Nephron progenitor cell (in vitro differentiated cells): ENCODE measurements at regions not wholly inside any gene's neighbourhood (a gene's known extent, or its start where the extent isn't known, plus 50 kb on each side); places are given as distances from the start of the nearest gene placed in this dataset.
"Not testable (repeated sequence)": the region's sequence is repeated elsewhere in the genome, so short reads cannot be mapped to it uniquely, and the experiment has no call there.

Experiments
- DNase-seq: peaks from one replicate; pipeline ENCODE4 v3.0.0; 2021
- H3K27ac Mint-ChIP-seq: 2 replicates; pipeline ENCODE4 v1.8.0; 2021; ENCODE audit warnings: mild to moderate bottlenecking, moderate library complexity, mixed read lengths
- H3K27me3 Mint-ChIP-seq: 2 replicates; pipeline ENCODE4 v1.8.0; 2021; ENCODE audit warnings: mild to moderate bottlenecking, low read depth, mixed read lengths; ENCODE audit not compliant: poor library complexity
- H3K36me3 Mint-ChIP-seq: 2 replicates; pipeline ENCODE4 v1.8.0; 2021; ENCODE audit warnings: low read depth, mixed read lengths
- H3K4me1 Mint-ChIP-seq: 2 replicates; pipeline ENCODE4 v1.8.0; 2021; ENCODE audit warnings: mixed read lengths
- H3K4me3 Mint-ChIP-seq: 2 replicates; pipeline ENCODE4 v1.8.0; 2021; ENCODE audit warnings: mild to moderate bottlenecking, moderate library complexity, mixed read lengths
- H3K9me3 Mint-ChIP-seq: 2 replicates; pipeline ENCODE4 v1.8.0; 2021; ENCODE audit warnings: mild to moderate bottlenecking, moderate library complexity, mixed read lengths
- CTCF ChIP-seq: fragments of 200-600 bp; sonication (generic); IDR thresholded peaks from 2 replicates; pipeline ENCODE4 v1.5.0; 2021; ENCODE audit warnings: antibody characterized with exemption

- no peaks in the 10 kb centered on the region for H3K36me3 Mint-ChIP-seq
- H3K27ac Mint-ChIP-seq: no peak overlapping the region
- no peak for TF ChIP-seq CTCF
- no peak overlapping the region for H3K4me3 Mint-ChIP-seq
- peaks cover 58% of the 10 kb centered on the region for H3K9me3 Mint-ChIP-seq
- peaks cover 9% of the 10 kb centered on the region for H3K27me3 Mint-ChIP-seq
- H3K4me1 Mint-ChIP-seq: no peaks in the 10 kb centered on the region
- no peak for DNase-seq
These were observed 145.7 kb downstream of the VSIG4 start for GRCh38 chrX:65894133-65894532.

GRCh38 chrX:65891817-65892216, 148.1 kb downstream of the VSIG4 start:
- not testable (repeated sequence) for DNase-seq
- peaks cover 52% of the 10 kb centered on the region for H3K9me3 Mint-ChIP-seq

GRCh38 chrX:65888150-65888549, 151.7 kb downstream of the VSIG4 start:
- not testable (repeated sequence) for DNase-seq, H3K27me3 Mint-ChIP-seq, H3K4me3 Mint-ChIP-seq, H3K4me1 Mint-ChIP-seq, H3K36me3 Mint-ChIP-seq, H3K27ac Mint-ChIP-seq
- peaks cover 53% of the 10 kb centered on the region for H3K9me3 Mint-ChIP-seq

More at GRCh38 chrX:65891817-65892216, 148.1 kb downstream of the VSIG4 start:
- H3K36me3 Mint-ChIP-seq, H3K27me3 Mint-ChIP-seq, H3K4me1 Mint-ChIP-seq, H3K4me3 Mint-ChIP-seq, H3K27ac Mint-ChIP-seq: not testable (repeated sequence)

- H3K27ac Mint-ChIP-seq: no peak overlapping the region
- peaks cover 3% of the 10 kb centered on the region for H3K27me3 Mint-ChIP-seq
- no peaks in the 10 kb centered on the region for H3K36me3 Mint-ChIP-seq
- peaks cover 2% of the 10 kb centered on the region for H3K4me1 Mint-ChIP-seq
- no peak overlapping the region for H3K4me3 Mint-ChIP-seq
- H3K9me3 Mint-ChIP-seq: peaks cover 34% of the 10 kb centered on the region
- no peak for TF ChIP-seq CTCF
- DNase-seq: no peak
These were observed 156.3 kb downstream of the VSIG4 start for GRCh38 chrX:65883556-65883955.

GRCh38 chrX:65879977-65880799, 159.7 kb downstream of the VSIG4 start:
- TF ChIP-seq CTCF: no peak
- Mint-ChIP-seq H3K9me3 (peaks cover 33% of the 10 kb centered on the region), H3K4me3 (no peak overlapping the region)

GRCh38 chrX:65878456-65878855, 161.4 kb downstream of the VSIG4 start:
- DNase-seq: no peak
- no peak for TF ChIP-seq CTCF
- H3K4me3 Mint-ChIP-seq: no peak overlapping the region
- peaks cover 17% of the 10 kb centered on the region for H3K4me1 Mint-ChIP-seq
- H3K36me3 Mint-ChIP-seq: no peaks in the 10 kb centered on the region
- no peaks in the 10 kb centered on the region for H3K27me3 Mint-ChIP-seq
- H3K27ac Mint-ChIP-seq: no peak overlapping the region
- peaks cover 34% of the 10 kb centered on the region for H3K9me3 Mint-ChIP-seq

More at GRCh38 chrX:65879977-65880799, 159.7 kb downstream of the VSIG4 start:
- Mint-ChIP-seq H3K27me3 (no peaks in the 10 kb centered on the region), H3K4me1 (peaks cover 6% of the 10 kb centered on the region), H3K36me3 (no peaks in the 10 kb centered on the region), H3K27ac (no peak overlapping the region)
- DNase-seq: no peak

GRCh38 chrX:65877953-65878352, 161.9 kb downstream of the VSIG4 start:
- Mint-ChIP-seq H3K27me3 (no peaks in the 10 kb centered on the region), H3K4me1 (peaks cover 18% of the 10 kb centered on the region), H3K4me3 (no peak overlapping the region), H3K27ac (no peak overlapping the region), H3K9me3 (peaks cover 38% of the 10 kb centered on the region), H3K36me3 (no peaks in the 10 kb centered on the region)
- TF ChIP-seq CTCF: no peak
- no peak for DNase-seq

- Mint-ChIP-seq H3K9me3 (peaks cover 56% of the 10 kb centered on the region), H3K4me1 (peaks cover 23% of the 10 kb centered on the region)
- H3K27me3 Mint-ChIP-seq, H3K36me3 Mint-ChIP-seq, H3K4me3 Mint-ChIP-seq, H3K27ac Mint-ChIP-seq, DNase-seq: not testable (repeated sequence)
These were observed 164.3 kb downstream of the VSIG4 start for GRCh38 chrX:65875614-65876013.
